Neuron (in vitro differentiated cells): ENCODE measurements at regions not wholly inside any gene's neighbourhood (a gene's known extent, or its start where the extent isn't known, plus 50 kb on each side); places are given as distances from the start of the nearest gene placed in this dataset.
A peak's percentile ranks its signal among the peaks of the same experiment; 100 is the strongest.

Experiments used
- H2AFZ ChIP-seq: one replicate; pipeline ENCODE4 v1.6.1; 2013; ENCODE audit warnings: low read depth, mild to moderate bottlenecking, inconsistent platforms, low read length, moderate library complexity
- H3K27me3 ChIP-seq: one replicate; pipeline ENCODE4 v1.6.1; 2013; ENCODE audit warnings: low read length; ENCODE audit not compliant: insufficient read depth
- H3K36me3 ChIP-seq: one replicate; pipeline ENCODE4 v1.6.1; 2013; ENCODE audit warnings: low read length; ENCODE audit not compliant: insufficient read depth
- H3K4me1 ChIP-seq: one replicate; pipeline ENCODE4 v1.6.1; 2013; ENCODE audit warnings: low read length; ENCODE audit not compliant: insufficient read depth
- H3K4me3 ChIP-seq: 2 replicates; pipeline ENCODE4 v1.5.1; 2013; ENCODE audit warnings: mild to moderate bottlenecking, low read length, moderate library complexity
- H3K9me3 ChIP-seq: one replicate; pipeline ENCODE4 v1.6.1; 2013; ENCODE audit warnings: low read length

- no peaks in the 10 kb centered on the region for H3K27me3 ChIP-seq
Measured at GRCh38 chr11:115774756-115775155, 270.5 kb upstream of the CADM1 start.

GRCh38 chr11:115769891-115770290 lies 265.7 kb upstream of the CADM1 start:
- Histone ChIP-seq H2AFZ (no peak overlapping the region), H3K9me3 (no peaks in the 10 kb centered on the region), H3K36me3 (no peaks in the 10 kb centered on the region), H3K27me3 (no peaks in the 10 kb centered on the region), H3K4me3 (no peak overlapping the region), H3K4me1 (no peaks in the 10 kb centered on the region)

More at GRCh38 chr11:115774756-115775155, 270.5 kb upstream of the CADM1 start:
- no peak overlapping the region for H2AFZ ChIP-seq
- no peaks in the 10 kb centered on the region for H3K9me3 ChIP-seq
- H3K36me3 ChIP-seq, result no peaks in the 10 kb centered on the region
- H3K4me1 ChIP-seq, result no peaks in the 10 kb centered on the region
- no peak overlapping the region for H3K4me3 ChIP-seq

GRCh38 chr11:115767883-115768282 lies 263.7 kb upstream of the CADM1 start:
- no peaks in the 10 kb centered on the region for H3K9me3 ChIP-seq
- H3K4me1 ChIP-seq, result no peaks in the 10 kb centered on the region
- no peaks in the 10 kb centered on the region for H3K36me3 ChIP-seq
- H3K4me3 ChIP-seq, result no peak overlapping the region
- H3K27me3 ChIP-seq, result peaks cover 4% of the 10 kb centered on the region
- H2AFZ ChIP-seq, result no peak overlapping the region

- Histone ChIP-seq H3K9me3 (no peaks in the 10 kb centered on the region), H3K27me3 (peaks cover 5% of the 10 kb centered on the region), H3K36me3 (no peaks in the 10 kb centered on the region), H3K4me1 (no peaks in the 10 kb centered on the region), H3K4me3 (no peak overlapping the region), H2AFZ (no peak overlapping the region)
Measured at GRCh38 chr11:115767047-115767802, 263.0 kb upstream of the CADM1 start.

- no peaks in the 10 kb centered on the region for H3K4me1 ChIP-seq
- H3K27me3 ChIP-seq, result peaks cover 11% of the 10 kb centered on the region
- no peaks in the 10 kb centered on the region for H3K36me3 ChIP-seq
- no peaks in the 10 kb centered on the region for H3K9me3 ChIP-seq
- H2AFZ ChIP-seq, result no peak overlapping the region
- no peak overlapping the region for H3K4me3 ChIP-seq
Measured at GRCh38 chr11:115766561-115766960, 262.3 kb upstream of the CADM1 start.

- H3K36me3 ChIP-seq, result no peaks in the 10 kb centered on the region
- H3K9me3 ChIP-seq, result no peaks in the 10 kb centered on the region
- H3K4me1 ChIP-seq, result no peaks in the 10 kb centered on the region
- H3K27me3 ChIP-seq, result peaks cover 17% of the 10 kb centered on the region
- H3K4me3 ChIP-seq, result no peak overlapping the region
- no peak overlapping the region for H2AFZ ChIP-seq
Measured at GRCh38 chr11:115765803-115766239, 261.6 kb upstream of the CADM1 start.

- no peak overlapping the region for H2AFZ ChIP-seq
- peaks cover 4% of the 10 kb centered on the region for H3K4me1 ChIP-seq
- H3K4me3 ChIP-seq, result no peak overlapping the region
- H3K27me3 ChIP-seq, result peaks cover 33% of the 10 kb centered on the region
- no peaks in the 10 kb centered on the region for H3K36me3 ChIP-seq
- H3K9me3 ChIP-seq, result no peaks in the 10 kb centered on the region
Measured at GRCh38 chr11:115764176-115764575, 260.0 kb upstream of the CADM1 start.

- H3K36me3 ChIP-seq, result no peaks in the 10 kb centered on the region
- peaks cover 47% of the 10 kb centered on the region for H3K27me3 ChIP-seq
- no peak overlapping the region for H2AFZ ChIP-seq
- H3K4me3 ChIP-seq, result no peak overlapping the region
- peaks cover 4% of the 10 kb centered on the region for H3K4me1 ChIP-seq
- no peaks in the 10 kb centered on the region for H3K9me3 ChIP-seq
Measured at GRCh38 chr11:115761817-115762216, 257.6 kb upstream of the CADM1 start.

- Histone ChIP-seq H3K9me3 (no peaks in the 10 kb centered on the region), H3K36me3 (no peaks in the 10 kb centered on the region), H2AFZ (no peak overlapping the region), H3K4me1 (peaks cover 4% of the 10 kb centered on the region), H3K4me3 (no peak overlapping the region), H3K27me3 (peaks cover 47% of the 10 kb centered on the region)
Measured at GRCh38 chr11:115761348-115761747, 257.1 kb upstream of the CADM1 start.

- Histone ChIP-seq H3K4me3 (peak overlapping the region; percentile 40), H3K9me3 (no peaks in the 10 kb centered on the region), H2AFZ (peak overlapping the region; percentile 62), H3K27me3 (peaks cover 47% of the 10 kb centered on the region), H3K4me1 (peaks cover 4% of the 10 kb centered on the region), H3K36me3 (no peaks in the 10 kb centered on the region)
Measured at GRCh38 chr11:115760461-115761320, 256.5 kb upstream of the CADM1 start.

GRCh38 chr11:115759622-115760460 lies 255.6 kb upstream of the CADM1 start:
- Histone ChIP-seq H2AFZ (peak overlapping the region; percentile 62), H3K36me3 (no peaks in the 10 kb centered on the region), H3K27me3 (peaks cover 47% of the 10 kb centered on the region), H3K9me3 (no peaks in the 10 kb centered on the region), H3K4me1 (peaks cover 4% of the 10 kb centered on the region), H3K4me3 (peak overlapping the region; percentile 40)

- Histone ChIP-seq H3K4me1 (peaks cover 4% of the 10 kb centered on the region), H3K27me3 (peaks cover 43% of the 10 kb centered on the region), H3K4me3 (no peak overlapping the region), H3K36me3 (no peaks in the 10 kb centered on the region), H3K9me3 (no peaks in the 10 kb centered on the region), H2AFZ (no peak overlapping the region)
Measured at GRCh38 chr11:115758011-115758410, 253.8 kb upstream of the CADM1 start.
